ENCODE measurements at regions not wholly inside any gene's neighbourhood (a gene's known extent, or its start where the extent isn't known, plus 50 kb on each side); places are given as distances from the start of the nearest gene placed in this dataset.

- Histone ChIP-seq H3K4me3 (no peak overlapping the region), H3K27ac (no peak overlapping the region), H3K36me3 (no peaks in the 10 kb centered on the region), H3K27me3 (no peaks in the 10 kb centered on the region), H3K9me3 (peaks cover 0 to 3% of the 10 kb centered on the region in 2 donors), H3K4me1 (no peaks in the 10 kb centered on the region)
- DNase-seq (ENCODE audit: low spot score in 2 of 2), result no peak
- intact Hi-C loops (cut with DNase I; ENCODE audit: low total_unique reads), result no loop called here
- TF ChIP-seq, protein P1, sequence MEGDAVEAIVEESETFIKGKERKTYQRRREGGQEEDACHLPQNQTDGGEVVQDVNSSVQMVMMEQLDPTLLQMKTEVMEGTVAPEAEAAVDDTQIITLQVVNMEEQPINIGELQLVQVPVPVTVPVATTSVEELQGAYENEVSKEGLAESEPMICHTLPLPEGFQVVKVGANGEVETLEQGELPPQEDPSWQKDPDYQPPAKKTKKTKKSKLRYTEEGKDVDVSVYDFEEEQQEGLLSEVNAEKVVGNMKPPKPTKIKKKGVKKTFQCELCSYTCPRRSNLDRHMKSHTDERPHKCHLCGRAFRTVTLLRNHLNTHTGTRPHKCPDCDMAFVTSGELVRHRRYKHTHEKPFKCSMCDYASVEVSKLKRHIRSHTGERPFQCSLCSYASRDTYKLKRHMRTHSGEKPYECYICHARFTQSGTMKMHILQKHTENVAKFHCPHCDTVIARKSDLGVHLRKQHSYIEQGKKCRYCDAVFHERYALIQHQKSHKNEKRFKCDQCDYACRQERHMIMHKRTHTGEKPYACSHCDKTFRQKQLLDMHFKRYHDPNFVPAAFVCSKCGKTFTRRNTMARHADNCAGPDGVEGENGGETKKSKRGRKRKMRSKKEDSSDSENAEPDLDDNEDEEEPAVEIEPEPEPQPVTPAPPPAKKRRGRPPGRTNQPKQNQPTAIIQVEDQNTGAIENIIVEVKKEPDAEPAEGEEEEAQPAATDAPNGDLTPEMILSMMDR (IDR thresholded peaks at IDR 0.05), result no peak
- no peak for TF ChIP-seq POLR2AphosphoS5 (IDR thresholded peaks at IDR 0.05)
- TF ChIP-seq POLR2A (IDR thresholded peaks at IDR 0.05), result no peak
These were observed 208.9 kb upstream of the DCBLD2 start for GRCh38 chr3:99110401-99110800.

- no peaks in the 10 kb centered on the region for H3K36me3 ChIP-seq
- TF ChIP-seq, protein P1 (IDR thresholded peaks at IDR 0.05), result no peak
- TF ChIP-seq POLR2A (IDR thresholded peaks at IDR 0.05), result no peak
- no peak for TF ChIP-seq POLR2AphosphoS5 (IDR thresholded peaks at IDR 0.05)
- no peaks in the 10 kb centered on the region for H3K27me3 ChIP-seq
- no peak overlapping the region for H3K4me3 ChIP-seq
- H3K27ac ChIP-seq, result no peak overlapping the region
- no peaks in the 10 kb centered on the region for H3K9me3 ChIP-seq
- intact Hi-C loops (cut with DNase I; ENCODE audit: low total_unique reads), result no loop called here
- no peaks in the 10 kb centered on the region for H3K4me1 ChIP-seq
- DNase-seq (ENCODE audit: low spot score in 2 of 2), result no peak
These were observed 207.0 kb upstream of the DCBLD2 start for GRCh38 chr3:99108508-99108907.

- TF ChIP-seq POLR2AphosphoS5 (IDR thresholded peaks at IDR 0.05) (no peak), POLR2A (IDR thresholded peaks at IDR 0.05) (no peak)
- TF ChIP-seq, protein P1 (IDR thresholded peaks at IDR 0.05), result no peak
- Histone ChIP-seq H3K27ac (no peak overlapping the region), H3K4me3 (no peak overlapping the region), H3K9me3 (peaks cover 0 to 5% of the 10 kb centered on the region in 2 donors), H3K4me1 (no peaks in the 10 kb centered on the region), H3K27me3 (no peaks in the 10 kb centered on the region), H3K36me3 (no peaks in the 10 kb centered on the region)
- intact Hi-C loops (cut with DNase I; ENCODE audit: low total_unique reads), result no loop called here
- DNase-seq (ENCODE audit: low spot score in 2 of 2), result no peak
These were observed 193.1 kb upstream of the DCBLD2 start for GRCh38 chr3:99094606-99095005.

GRCh38 chr3:99087277-99087676 is 185.8 kb upstream of the DCBLD2 start:
- Histone ChIP-seq H3K27ac (no peak overlapping the region), H3K27me3 (no peaks in the 10 kb centered on the region), H3K36me3 (no peaks in the 10 kb centered on the region), H3K4me1 (no peaks in the 10 kb centered on the region), H3K4me3 (no peak overlapping the region), H3K9me3 (no peaks in the 10 kb centered on the region)
- TF ChIP-seq, protein P1 (IDR thresholded peaks at IDR 0.05), result no peak
- TF ChIP-seq POLR2AphosphoS5 (IDR thresholded peaks at IDR 0.05), result no peak
- TF ChIP-seq POLR2A (IDR thresholded peaks at IDR 0.05), result no peak
- intact Hi-C loops (cut with DNase I; ENCODE audit: low total_unique reads), result no loop called here
- DNase-seq (ENCODE audit: low spot score in 2 of 2), result no peak

DNA sequence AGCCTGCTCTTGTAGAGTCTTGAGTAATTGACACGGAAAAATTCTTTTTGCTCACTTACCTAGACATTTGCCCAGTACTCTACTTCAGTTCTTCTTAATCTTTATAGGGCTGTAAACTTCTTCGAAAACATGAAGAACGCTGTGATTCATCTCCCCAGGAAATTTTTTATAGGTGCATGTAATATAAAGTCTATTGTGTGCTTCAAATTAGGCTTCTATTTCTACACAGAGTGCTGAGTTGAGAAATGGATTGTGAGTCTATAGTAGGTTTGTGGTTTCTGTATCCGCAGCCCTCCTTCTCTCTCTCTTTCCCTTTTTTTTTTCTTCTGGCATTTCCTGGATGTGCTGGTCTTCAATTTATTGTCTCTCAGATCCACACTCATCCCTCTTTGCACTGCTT is 183.3 kb upstream of the DCBLD2 start:
- no peaks in the 10 kb centered on the region for H3K36me3 ChIP-seq
- DNase-seq (ENCODE audit: low spot score in 2 of 2), result no peak
- H3K9me3 ChIP-seq, result no peaks in the 10 kb centered on the region
- H3K4me3 ChIP-seq, result no peak overlapping the region
- no peaks in the 10 kb centered on the region for H3K4me1 ChIP-seq
- H3K27ac ChIP-seq, result no peak overlapping the region
- no peaks in the 10 kb centered on the region for H3K27me3 ChIP-seq
- intact Hi-C loops (cut with DNase I; ENCODE audit: low total_unique reads), result no loop called here
- TF ChIP-seq, protein P1 (IDR thresholded peaks at IDR 0.05), result no peak
- TF ChIP-seq POLR2AphosphoS5 (IDR thresholded peaks at IDR 0.05) (no peak), POLR2A (IDR thresholded peaks at IDR 0.05) (no peak)
